ENCODE measurements at regions not wholly inside any gene's neighbourhood (a gene's known extent, or its start where the extent isn't known, plus 50 kb on each side); places are given as distances from the start of the nearest gene placed in this dataset.

DNA sequence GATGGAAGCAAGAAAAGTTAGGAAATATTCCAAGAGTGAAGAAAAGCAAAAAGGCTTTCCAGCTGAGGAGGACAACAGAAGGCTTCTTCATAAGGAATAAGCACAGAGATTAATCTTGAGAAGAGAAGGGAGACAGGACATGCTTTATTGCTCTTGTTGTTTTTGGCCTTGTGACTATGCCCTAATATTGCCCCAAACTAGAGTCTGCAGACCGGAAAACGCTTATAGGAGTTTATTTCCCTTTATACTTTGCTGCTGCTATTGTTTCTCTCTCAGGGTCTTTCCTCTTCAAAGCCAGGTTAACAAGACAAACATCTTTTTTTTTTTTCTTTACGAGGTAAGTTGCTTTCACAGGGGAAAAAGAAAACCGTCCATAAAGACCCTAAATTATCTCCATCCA is 991.4 kb downstream of the ADGRL2 start:
- in situ Hi-C loops (cut with MboI; ENCODE audit: low sequenced_read_pairs) (no loop called here), intact Hi-C loops (cut with micrococcal nuclease) (no loop called here), dilution Hi-C loops (cut with HindIII; ENCODE audit: low sequenced_read_pairs, unreplicated experiment) (no loop called here)
- ATAC-seq (ENCODE audit: low read depth) (no peak), DNase-seq (no peak)
- no peak overlapping the region for H2AK5ac ChIP-seq (ENCODE audit: low read depth, low read length)
- H4K8ac ChIP-seq (ENCODE audit: low read depth in 2 of 2, low read length in 2 of 2): no peak overlapping the region
- no peak overlapping the region for H3K56ac ChIP-seq (ENCODE audit: extremely low read depth, insufficient read depth, low read length)
- POLR2A ChIA-PET (ENCODE audit: unreplicated experiment): no interaction called here
- no peak overlapping the region for H3K18ac ChIP-seq (ENCODE audit: low read depth, low read length)
- TF ChIP-seq FOS (IDR thresholded peaks at IDR 0.05; ENCODE audit: low read depth, low read length) (no peak), CEBPB (IDR thresholded peaks at IDR 0.05; ENCODE audit: low read depth, low read length) (no peak), MXI1 (IDR thresholded peaks at IDR 0.05; ENCODE audit: borderline replicate concordance, low read depth, low read length) (no peak), MAFK (IDR thresholded peaks at IDR 0.05; ENCODE audit: low read depth, low read length) (no peak), POLR2A (IDR thresholded peaks at IDR 0.05; ENCODE audit: low read depth, low read length) (no peak), CHD1 (IDR thresholded peaks at IDR 0.05; ENCODE audit: low read depth, low read length) (no peak), SMC3 (IDR thresholded peaks at IDR 0.05; ENCODE audit: low read depth, low read length) (no peak), RAD21 (IDR thresholded peaks at IDR 0.05; ENCODE audit: low read length) (no peak), BHLHE40 (IDR thresholded peaks at IDR 0.05; ENCODE audit: low read depth, low read length) (no peak), RCOR1 (IDR thresholded peaks at IDR 0.05; ENCODE audit: insufficient replicate concordance, low read length) (no peak), NFE2L2 (IDR thresholded peaks at IDR 0.05; ENCODE audit: low read depth, low read length) (no peak), RFX5 (IDR thresholded peaks at IDR 0.05; ENCODE audit: low read depth, low read length) (no peak), MAZ (IDR thresholded peaks at IDR 0.05; ENCODE audit: borderline replicate concordance, low read depth, low read length) (no peak)
- TF ChIP-seq, protein P1, sequence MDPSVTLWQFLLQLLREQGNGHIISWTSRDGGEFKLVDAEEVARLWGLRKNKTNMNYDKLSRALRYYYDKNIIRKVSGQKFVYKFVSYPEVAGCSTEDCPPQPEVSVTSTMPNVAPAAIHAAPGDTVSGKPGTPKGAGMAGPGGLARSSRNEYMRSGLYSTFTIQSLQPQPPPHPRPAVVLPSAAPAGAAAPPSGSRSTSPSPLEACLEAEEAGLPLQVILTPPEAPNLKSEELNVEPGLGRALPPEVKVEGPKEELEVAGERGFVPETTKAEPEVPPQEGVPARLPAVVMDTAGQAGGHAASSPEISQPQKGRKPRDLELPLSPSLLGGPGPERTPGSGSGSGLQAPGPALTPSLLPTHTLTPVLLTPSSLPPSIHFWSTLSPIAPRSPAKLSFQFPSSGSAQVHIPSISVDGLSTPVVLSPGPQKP (IDR thresholded peaks at IDR 0.05; ENCODE audit: borderline replicate concordance, low read depth, low read length): no peak
- TF ChIP-seq, protein P2, sequence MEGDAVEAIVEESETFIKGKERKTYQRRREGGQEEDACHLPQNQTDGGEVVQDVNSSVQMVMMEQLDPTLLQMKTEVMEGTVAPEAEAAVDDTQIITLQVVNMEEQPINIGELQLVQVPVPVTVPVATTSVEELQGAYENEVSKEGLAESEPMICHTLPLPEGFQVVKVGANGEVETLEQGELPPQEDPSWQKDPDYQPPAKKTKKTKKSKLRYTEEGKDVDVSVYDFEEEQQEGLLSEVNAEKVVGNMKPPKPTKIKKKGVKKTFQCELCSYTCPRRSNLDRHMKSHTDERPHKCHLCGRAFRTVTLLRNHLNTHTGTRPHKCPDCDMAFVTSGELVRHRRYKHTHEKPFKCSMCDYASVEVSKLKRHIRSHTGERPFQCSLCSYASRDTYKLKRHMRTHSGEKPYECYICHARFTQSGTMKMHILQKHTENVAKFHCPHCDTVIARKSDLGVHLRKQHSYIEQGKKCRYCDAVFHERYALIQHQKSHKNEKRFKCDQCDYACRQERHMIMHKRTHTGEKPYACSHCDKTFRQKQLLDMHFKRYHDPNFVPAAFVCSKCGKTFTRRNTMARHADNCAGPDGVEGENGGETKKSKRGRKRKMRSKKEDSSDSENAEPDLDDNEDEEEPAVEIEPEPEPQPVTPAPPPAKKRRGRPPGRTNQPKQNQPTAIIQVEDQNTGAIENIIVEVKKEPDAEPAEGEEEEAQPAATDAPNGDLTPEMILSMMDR (conservative IDR thresholded peaks at IDR 0.05; ENCODE audit: low read depth, low read length): no peak
- TF ChIP-seq, protein P3, sequence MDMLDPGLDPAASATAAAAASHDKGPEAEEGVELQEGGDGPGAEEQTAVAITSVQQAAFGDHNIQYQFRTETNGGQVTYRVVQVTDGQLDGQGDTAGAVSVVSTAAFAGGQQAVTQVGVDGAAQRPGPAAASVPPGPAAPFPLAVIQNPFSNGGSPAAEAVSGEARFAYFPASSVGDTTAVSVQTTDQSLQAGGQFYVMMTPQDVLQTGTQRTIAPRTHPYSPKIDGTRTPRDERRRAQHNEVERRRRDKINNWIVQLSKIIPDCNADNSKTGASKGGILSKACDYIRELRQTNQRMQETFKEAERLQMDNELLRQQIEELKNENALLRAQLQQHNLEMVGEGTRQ (IDR thresholded peaks at IDR 0.05; ENCODE audit: low read depth, low read length): no peak
- H3K9me1 ChIP-seq (ENCODE audit: insufficient read depth, low read length): no peaks in the 10 kb centered on the region
- H3K79me1 ChIP-seq (ENCODE audit: low read depth in 1 of 2, low read length in 2 of 2): no peaks in the 10 kb centered on the region
- no peaks in the 10 kb centered on the region for H4K20me1 ChIP-seq (ENCODE audit: insufficient read depth, low read length)
- H2BK20ac ChIP-seq (ENCODE audit: low read depth, low read length): no peak overlapping the region
- H3K9ac ChIP-seq (ENCODE audit: low read depth, low read length): no peak overlapping the region
- CTCF ChIA-PET: no interaction called here
- WGBS, 2 experiments (ENCODE audit: extremely low coverage in 2 of 2, insufficient read length in 1 of 2): no CpG with 5 or more reads among the region's 4 CpGs
- no TSS peak for BruUV-seq (replicated peaks)
- H3K27ac ChIP-seq (ENCODE audit: insufficient read depth, low read length): no peak overlapping the region
- H3K4me1 ChIP-seq (ENCODE audit: control insufficient read depth, insufficient read depth, low read length): no peaks in the 10 kb centered on the region
- H4K5ac ChIP-seq (ENCODE audit: low read depth, low read length): no peak overlapping the region
- no peak overlapping the region for H2BK15ac ChIP-seq (ENCODE audit: low read depth, low read length)
- no peak overlapping the region for H2AK9ac ChIP-seq (replicated peaks; ENCODE audit: low read depth, low read length, poor library complexity)
- H3K14ac ChIP-seq (replicated peaks; ENCODE audit: low read depth, low read length): no peak overlapping the region
- no peak overlapping the region for H3K23ac ChIP-seq (ENCODE audit: low read depth, low read length)
- H4K91ac ChIP-seq (ENCODE audit: insufficient read depth, low read depth, low read length): no peak overlapping the region
- peaks cover 7% of the 10 kb centered on the region; the same call in 1 of the 2 replicates for H3K9me3 ChIP-seq (ENCODE audit: control insufficient read depth, insufficient read depth, low read length)
- H2AFZ ChIP-seq (replicated peaks; ENCODE audit: low read length, poor library complexity): no peak overlapping the region
- H3K4me3 ChIP-seq (ENCODE audit: insufficient read depth, low read depth, low read length): no peak overlapping the region
- H3K4ac ChIP-seq (ENCODE audit: low read depth, low read length): no peak overlapping the region
- H2BK120ac ChIP-seq (ENCODE audit: low read depth, low read length): no peak overlapping the region
- H2BK5ac ChIP-seq (ENCODE audit: low read depth, low read length, poor library complexity, severe bottlenecking): no peak overlapping the region
- H3K4me2 ChIP-seq (ENCODE audit: low read depth, low read length): no peak overlapping the region
- no peaks in the 10 kb centered on the region for H3K36me3 ChIP-seq (ENCODE audit: control insufficient read depth, insufficient read depth, low read length)
- no peaks in the 10 kb centered on the region for H3K27me3 ChIP-seq (ENCODE audit: control insufficient read depth, insufficient read depth, low read length)
